NCI-H2171 treated with DMSO at 0.1 percent for 48 hours (cell line): ENCODE measurements at regions not wholly inside any gene's neighbourhood (a gene's known extent, or its start where the extent isn't known, plus 50 kb on each side); places are given as distances from the start of the nearest gene placed in this dataset.

Source experiments
- DNase-seq: peaks from one replicate; lab custom pipeline; 2025; lab: John Stamatoyannopoulos, UW

- DNase-seq = no peak
Measured at GRCh38 chr10:78186572-78186971, 152.9 kb downstream of the RPS24 start.

GRCh38 chr10:78187371-78187770 is 153.7 kb downstream of the RPS24 start:
- DNase-seq = no peak

- no peak for DNase-seq
Measured at GRCh38 chr10:78188446-78188845, 154.8 kb downstream of the RPS24 start.

DNA sequence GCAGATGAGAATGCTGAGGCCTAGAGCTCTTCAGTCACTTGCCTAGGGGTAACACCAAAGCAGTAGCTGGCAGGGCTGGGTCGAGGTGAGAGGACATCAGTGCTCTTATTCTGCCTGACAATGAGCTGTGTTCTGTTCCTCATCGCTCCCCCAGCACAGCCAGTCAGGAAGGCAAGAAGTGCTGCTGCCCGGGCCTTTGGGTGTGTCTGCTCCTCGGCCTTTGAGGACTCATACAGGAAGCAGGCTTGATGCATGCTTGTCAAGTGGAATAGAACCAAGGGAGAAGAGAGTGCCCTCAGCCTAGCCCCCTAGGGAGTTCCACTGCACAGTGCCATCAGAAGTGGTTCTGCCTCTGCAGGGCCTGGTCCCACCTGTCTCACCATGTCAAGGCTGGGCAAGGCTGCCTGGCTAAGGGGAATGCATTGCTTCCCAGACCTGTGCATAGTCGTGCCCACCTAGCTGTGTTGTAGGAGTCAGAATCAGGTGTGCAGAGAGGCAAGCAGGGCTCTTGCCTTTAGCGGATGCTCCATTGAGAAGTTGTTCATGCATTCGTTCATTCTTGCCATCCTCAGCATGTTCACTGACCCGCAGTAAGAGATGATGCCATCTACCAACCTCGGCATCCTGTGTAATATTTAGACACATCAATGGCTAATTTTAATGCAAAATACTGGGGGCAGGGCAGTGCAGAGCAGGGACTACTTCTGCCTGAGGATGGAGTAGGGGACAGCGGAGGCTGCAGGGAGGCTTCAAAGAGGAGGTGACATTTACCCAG is 156.6 kb downstream of the RPS24 start:
- DNase-seq = no peak

GRCh38 chr10:78191301-78191700 is 157.6 kb downstream of the RPS24 start:
- DNase-seq = no peak

DNA sequence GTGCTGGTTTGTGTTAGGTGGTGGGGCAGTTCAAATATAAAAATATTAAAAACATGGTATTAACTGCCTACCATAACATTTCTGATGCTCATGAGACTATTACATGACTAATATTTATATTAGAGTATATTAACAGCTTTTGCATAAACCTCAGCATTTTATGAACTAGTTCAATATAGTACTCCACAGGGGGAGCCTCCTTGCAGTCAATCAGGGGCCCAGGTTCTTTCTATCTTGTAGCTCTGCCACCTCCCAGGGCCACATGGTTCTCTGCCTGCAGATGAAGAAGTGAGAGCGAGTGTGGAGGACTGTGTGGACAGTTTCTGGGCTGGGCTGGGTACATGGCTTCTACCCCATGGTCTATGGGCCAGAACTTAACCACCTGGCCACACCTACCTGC is 159.5 kb downstream of the RPS24 start:
- no peak for DNase-seq

- no peak for DNase-seq
Measured at GRCh38 chr10:78194050-78194449, 160.4 kb downstream of the RPS24 start.

GRCh38 chr10:78194539-78195402 is 161.1 kb downstream of the RPS24 start:
- DNase-seq = no peak

DNA sequence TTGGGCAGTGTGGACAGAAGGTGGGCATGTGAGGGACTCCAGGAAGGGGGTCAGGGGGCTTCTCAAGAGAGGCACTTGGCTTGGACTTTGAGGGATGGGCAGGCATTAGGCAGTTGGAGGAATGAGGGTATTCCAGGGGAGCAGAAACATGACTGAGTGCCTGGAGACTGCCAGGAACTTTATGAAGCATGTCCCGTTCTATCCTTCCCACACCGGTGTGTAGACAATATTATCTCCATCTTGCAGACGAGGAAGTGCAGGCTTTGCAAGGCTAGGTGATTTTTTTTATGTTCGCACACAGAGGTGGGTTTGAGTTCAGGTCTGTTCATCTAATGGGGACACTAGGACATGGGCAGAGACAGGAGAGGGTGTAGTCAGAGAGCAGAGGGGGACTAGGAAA is 162.7 kb downstream of the RPS24 start:
- no peak for DNase-seq

GRCh38 chr10:78196964-78197363 is 163.3 kb downstream of the RPS24 start:
- DNase-seq = no peak

GRCh38 chr10:78197628-78198272 is 164.1 kb downstream of the RPS24 start:
- DNase-seq = no peak

DNA sequence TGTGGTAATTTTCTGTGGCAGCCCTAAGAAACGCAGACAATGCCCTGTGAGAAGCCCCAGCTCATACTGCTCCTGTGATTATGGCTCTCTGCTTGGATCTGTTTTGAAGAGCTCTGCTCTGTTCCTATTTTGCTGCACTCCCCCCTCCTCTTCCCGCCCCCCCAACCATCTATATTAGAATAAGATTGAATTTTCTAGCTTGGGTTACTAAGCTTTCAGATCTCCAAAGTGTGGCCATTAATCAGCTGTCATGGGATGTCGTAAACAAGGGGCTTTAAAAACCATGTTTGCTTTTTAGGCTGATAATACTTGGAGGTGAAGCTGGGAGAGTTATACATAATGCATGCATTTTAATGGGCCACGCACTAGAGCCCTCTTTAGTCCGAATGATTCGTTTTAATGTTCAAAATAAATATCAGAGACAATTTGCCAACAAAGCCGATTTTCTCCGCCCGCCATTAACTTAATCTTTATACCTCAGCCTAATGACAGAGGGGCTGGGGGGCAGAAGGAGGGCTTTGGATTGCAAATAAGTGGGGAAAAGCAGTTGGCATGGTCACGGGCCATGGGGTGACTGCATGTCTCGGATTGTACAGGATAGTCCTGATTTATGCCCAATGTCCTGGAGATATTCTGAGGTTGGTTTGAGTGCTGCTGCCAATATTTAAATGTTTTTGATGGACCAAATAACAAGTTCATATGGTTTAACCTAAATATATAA is 165.5 kb downstream of the RPS24 start:
- DNase-seq = no peak

- DNase-seq = no peak
Measured at GRCh38 chr10:78199759-78200158, 166.1 kb downstream of the RPS24 start.

GRCh38 chr10:78200686-78201085 is 167.0 kb downstream of the RPS24 start:
- DNase-seq = no peak

DNA sequence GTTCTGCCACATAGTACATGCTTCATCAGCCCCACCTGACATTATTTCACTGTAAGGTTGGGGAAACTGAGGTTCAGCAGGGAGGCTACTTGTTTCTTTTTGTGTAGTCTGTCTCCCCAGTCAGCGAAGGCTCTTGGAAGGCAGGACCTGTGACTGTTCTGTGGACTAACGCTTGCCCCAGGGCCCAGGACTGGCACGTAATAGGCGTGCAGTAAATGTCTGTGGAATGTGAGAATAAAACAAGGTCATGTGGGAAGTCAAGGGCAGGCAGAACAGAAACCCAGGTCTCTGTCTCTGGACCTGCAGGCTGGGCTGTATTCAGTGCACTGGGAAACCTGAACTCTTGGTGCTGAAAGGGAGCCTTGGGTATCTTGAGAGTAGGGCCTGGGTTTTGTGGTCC is 168.7 kb downstream of the RPS24 start:
- DNase-seq = no peak

GRCh38 chr10:78203915-78204818 is 170.5 kb downstream of the RPS24 start:
- DNase-seq = peak; percentile 62

- no peak for DNase-seq
Measured at GRCh38 chr10:78205457-78206016, 171.9 kb downstream of the RPS24 start.

DNA sequence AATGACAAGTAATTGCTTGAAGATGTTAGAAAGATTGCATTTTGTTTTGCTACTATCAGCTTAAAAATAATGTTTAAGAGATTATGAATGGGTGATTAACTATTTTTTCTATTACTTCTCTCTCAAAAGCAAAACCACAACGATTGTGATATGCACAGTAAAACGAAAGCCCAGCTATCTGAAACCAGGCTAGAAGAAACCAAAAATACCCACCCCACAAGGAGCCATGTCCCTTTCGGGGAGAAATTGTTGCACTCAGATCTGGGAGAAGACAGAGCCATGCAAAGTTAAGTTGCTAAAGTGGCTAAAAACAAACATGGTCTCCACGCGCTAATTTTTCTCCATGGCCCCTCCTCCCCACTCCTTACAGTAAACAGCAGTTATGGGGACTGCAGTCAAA is 173.6 kb downstream of the RPS24 start:
- no peak for DNase-seq

DNA sequence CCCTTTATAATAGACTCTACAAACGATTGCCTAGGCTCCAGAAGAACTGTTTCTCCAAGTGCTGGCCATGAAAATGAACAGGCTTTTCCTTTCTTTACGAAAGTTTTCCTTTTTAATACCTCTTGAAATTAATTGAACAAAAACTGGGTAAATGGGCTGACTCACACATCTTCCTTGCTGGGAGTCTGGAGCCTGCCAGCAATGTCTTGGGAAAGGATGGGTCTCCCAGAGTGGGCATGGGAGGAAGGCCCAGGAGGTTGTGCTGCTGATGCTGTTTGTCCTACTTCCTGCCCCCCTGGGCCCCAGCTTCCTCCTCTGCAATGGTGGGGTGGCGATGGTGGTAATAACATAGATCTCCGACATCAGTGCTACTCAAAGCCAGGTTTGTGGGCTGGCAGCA is 174.1 kb downstream of the RPS24 start:
- no peak for DNase-seq

GRCh38 chr10:78209970-78210369 is 176.3 kb downstream of the RPS24 start:
- DNase-seq = no peak

- no peak for DNase-seq
Measured at GRCh38 chr10:78210548-78210947, 176.9 kb downstream of the RPS24 start.
